IMR-90 (cell line): ENCODE measurements at regions not wholly inside any gene's neighbourhood (a gene's known extent, or its start where the extent isn't known, plus 50 kb on each side); places are given as distances from the start of the nearest gene placed in this dataset.

ENCODE experiments used
- ATAC-seq: fragments of 200-7000 bp; cut with Tn5 transposase; 2 replicates; pipeline ENCODE4 v1.9.1; 2020; ENCODE audit warnings: low read depth, mild to moderate bottlenecking, moderate library complexity
- BruUV-seq: library from RNA; stranded (reverse); fragments of 400-500 nt; replicated peaks from 2 replicates; lab custom pipeline; 2021; lab: Mats Ljungman, UMichigan
- CTCF ChIA-PET: fragments of 300-600 bp; formaldehyde crosslinking; extraction: SDS; loops from one replicate; lab custom pipeline; 2021; ENCODE audit warnings: antibody characterized with exemption; lab: Yijun Ruan, JAX
- POLR2A ChIA-PET: fragments of 300-600 bp; sonication (Branson Sonifier 250); formaldehyde crosslinking; loops from one replicate; lab custom pipeline; 2022; ENCODE audit warnings: antibody characterized with exemption; ENCODE audit not compliant: unreplicated experiment; lab: Charles Lee
- DNase-seq: peaks from one replicate; pipeline ENCODE4 v3.0.0; 2013
- H2AFZ ChIP-seq: replicated peaks from 2 replicates; pipeline ENCODE3; 2013; ENCODE audit warnings: low read length, mild to moderate bottlenecking; ENCODE audit not compliant: poor library complexity
- H2AK5ac ChIP-seq: 2 replicates; pipeline ENCODE4 v1.6.1; 2013; ENCODE audit warnings: low read depth, low read length, inconsistent platforms
- H2AK9ac ChIP-seq: replicated peaks from 2 replicates; pipeline ENCODE3; 2013; ENCODE audit warnings: mild to moderate bottlenecking, low read depth, low read length, moderate library complexity; ENCODE audit not compliant: poor library complexity
- H2BK120ac ChIP-seq: 2 replicates; pipeline ENCODE4 v1.6.1; 2013; ENCODE audit warnings: low read depth, low read length, inconsistent platforms
- H2BK15ac ChIP-seq: 3 replicates; pipeline ENCODE4 v1.6.1; 2013; ENCODE audit warnings: low read depth, low read length, inconsistent platforms
- H2BK20ac ChIP-seq: 2 replicates; pipeline ENCODE4 v1.6.1; 2013; ENCODE audit warnings: low read depth, mild to moderate bottlenecking, inconsistent platforms, low read length, moderate library complexity
- H2BK5ac ChIP-seq: 2 replicates; pipeline ENCODE4 v1.6.1; 2013; ENCODE audit warnings: mild to moderate bottlenecking, low read depth, low read length, inconsistent platforms; ENCODE audit not compliant: poor library complexity, severe bottlenecking
- H3K14ac ChIP-seq: replicated peaks from 2 replicates; pipeline ENCODE4 v1.6.1; 2013; ENCODE audit warnings: low read depth, low read length, inconsistent platforms
- H3K18ac ChIP-seq: 2 replicates; pipeline ENCODE4 v1.6.1; 2013; ENCODE audit warnings: low read depth, low read length, control low read depth
- H3K23ac ChIP-seq: 2 replicates; pipeline ENCODE4 v1.6.1; 2013; ENCODE audit warnings: low read depth, low read length, inconsistent platforms
- H3K27ac ChIP-seq: 2 replicates; pipeline ENCODE4 v1.5.1; 2013; ENCODE audit warnings: mild to moderate bottlenecking, control low read depth, low read length; ENCODE audit not compliant: insufficient read depth
- H3K27me3 ChIP-seq: 2 replicates; pipeline ENCODE4 v1.6.1; 2013; ENCODE audit warnings: low read length; ENCODE audit not compliant: control insufficient read depth, insufficient read depth
- H3K36me3 ChIP-seq: 2 replicates; pipeline ENCODE4 v1.6.1; 2013; ENCODE audit warnings: low read length, mixed read lengths; ENCODE audit not compliant: control insufficient read depth, insufficient read depth
- H3K4ac ChIP-seq: 2 replicates; pipeline ENCODE4 v1.6.1; 2013; ENCODE audit warnings: low read depth, low read length, inconsistent platforms
- H3K4me1 ChIP-seq: 2 replicates; pipeline ENCODE4 v1.6.1; 2013; ENCODE audit warnings: low read length, mixed read lengths; ENCODE audit not compliant: control insufficient read depth, insufficient read depth
- H3K4me2 ChIP-seq: 2 replicates; pipeline ENCODE4 v1.6.1; 2013; ENCODE audit warnings: low read depth, mild to moderate bottlenecking, control low read depth, low read length, moderate library complexity
- H3K4me3 ChIP-seq: 2 replicates; pipeline ENCODE4 v1.5.1; 2013; ENCODE audit warnings: low read depth, mild to moderate bottlenecking, control low read depth, low read length, moderate library complexity; ENCODE audit not compliant: insufficient read depth
- H3K56ac ChIP-seq: 2 replicates; pipeline ENCODE4 v1.6.1; 2013; ENCODE audit warnings: low read length, inconsistent platforms; ENCODE audit not compliant: insufficient read depth; ENCODE audit errors: extremely low read depth
- H3K79me1 ChIP-seq, 2 experiments: 2 replicates each; pipeline ENCODE4 v1.6.1; 2013; ENCODE audit warnings: low read length in 2 of 2, inconsistent platforms in 1 of 2, low read depth in 1 of 2
- H3K9ac ChIP-seq: 2 replicates; pipeline ENCODE4 v1.6.1; 2013; ENCODE audit warnings: low read depth, low read length, control low read depth
- H3K9me1 ChIP-seq: 2 replicates; pipeline ENCODE4 v1.6.1; 2013; ENCODE audit warnings: low read length, inconsistent platforms; ENCODE audit not compliant: insufficient read depth
- H3K9me3 ChIP-seq: 2 replicates; pipeline ENCODE4 v1.6.1; 2013; ENCODE audit warnings: low read length; ENCODE audit not compliant: control insufficient read depth, insufficient read depth
- H4K20me1 ChIP-seq: 2 replicates; pipeline ENCODE4 v1.6.1; 2013; ENCODE audit warnings: low read length, inconsistent platforms; ENCODE audit not compliant: insufficient read depth
- H4K5ac ChIP-seq: 2 replicates; pipeline ENCODE4 v1.6.1; 2013; ENCODE audit warnings: mild to moderate bottlenecking, low read depth, low read length, control low read depth
- H4K8ac ChIP-seq, 2 experiments: 2 replicates each; pipeline ENCODE4 v1.6.1; 2013; ENCODE audit warnings: low read depth in 2 of 2, low read length in 2 of 2, control low read depth in 1 of 2, inconsistent platforms in 1 of 2
- H4K91ac ChIP-seq: 2 replicates; pipeline ENCODE4 v1.6.1; 2013; ENCODE audit warnings: low read depth, low read length, inconsistent platforms; ENCODE audit not compliant: insufficient read depth
- CEBPB ChIP-seq: IDR thresholded peaks from 2 replicates; pipeline ENCODE4 v1.6.1; 2012; ENCODE audit warnings: low read depth, low read length, improper control_type of control experiment
- CHD1 ChIP-seq: IDR thresholded peaks from 2 replicates; pipeline ENCODE4 v1.6.1; 2012; ENCODE audit warnings: low read depth, low read length, improper control_type of control experiment
- ELK1 ChIP-seq: fragments of 150-350 bp; IDR thresholded peaks from 2 replicates; pipeline ENCODE4 v1.6.1; 2016; ENCODE audit warnings: low read depth, mild to moderate bottlenecking, low read length, moderate library complexity, borderline replicate concordance
- MAZ ChIP-seq: IDR thresholded peaks from 2 replicates; pipeline ENCODE4 v1.6.1; 2012; ENCODE audit warnings: low read depth, mild to moderate bottlenecking, low read length, improper control_type of control experiment, moderate library complexity, borderline replicate concordance
- MXI1 ChIP-seq: IDR thresholded peaks from 2 replicates; pipeline ENCODE4 v1.6.1; 2012; ENCODE audit warnings: low read depth, mild to moderate bottlenecking, low read length, moderate library complexity, borderline replicate concordance
- NFE2L2 ChIP-seq: fragments of 150-350 bp; IDR thresholded peaks from 2 replicates; pipeline ENCODE4 v1.6.1; 2016; ENCODE audit warnings: low read depth, mild to moderate bottlenecking, low read length
- RAD21 ChIP-seq: IDR thresholded peaks from 2 replicates; pipeline ENCODE4 v1.6.1; 2012; ENCODE audit warnings: low read length, improper control_type of control experiment
- RCOR1 ChIP-seq: IDR thresholded peaks from 2 replicates; pipeline ENCODE4 v1.6.1; 2012; ENCODE audit warnings: mild to moderate bottlenecking, low read length, improper control_type of control experiment; ENCODE audit not compliant: insufficient replicate concordance
- USF2 ChIP-seq: fragments of 150-350 bp; IDR thresholded peaks from 2 replicates; pipeline ENCODE4 v1.6.1; 2017; ENCODE audit warnings: mild to moderate bottlenecking, antibody characterized with exemption, low read length, low read depth
- WGBS, 2 experiments: methylation state at CpG; one replicate each; pipeline versions ENCODE4 v1.1.5 to v1.1.7; 2013; ENCODE audit warnings: missing lambda C conversion rate in 2 of 2; ENCODE audit not compliant: insufficient read length in 1 of 2; ENCODE audit errors: extremely low coverage in 2 of 2; 5-methylcytosine and 5-hydroxymethylcytosine counted together
- dilution Hi-C: fragments of 300-500 bp; cut with HindIII; formaldehyde crosslinking; loops from one replicate; pipeline ENCODE4 v1.14.3; 2018; ENCODE audit warnings: low sequenced_read_pairs; ENCODE audit not compliant: unreplicated experiment
- in situ Hi-C: fragments of 300-500 bp; cut with MboI; formaldehyde crosslinking; loops from 3 replicates; pipeline ENCODE4 v1.14.3; 2019; ENCODE audit warnings: low sequenced_read_pairs, inconsistent platforms, mixed read lengths
- intact Hi-C: fragments of 100-400 bp; cut with micrococcal nuclease; formaldehyde crosslinking; loops from 2 replicates; pipeline ENCODE4 v1.10.0; 2022

- TF ChIP-seq USF2 (no peak), NFE2L2 (no peak), RAD21 (no peak), MXI1 (no peak), CHD1 (no peak), RCOR1 (no peak), CEBPB (no peak), ELK1 (no peak), MAZ (no peak)
- ChIA-PET POLR2A (no interaction called here), CTCF (no interaction called here)
- H4K91ac ChIP-seq = peak overlapping the region; percentile 44
- H3K4ac ChIP-seq = peak overlapping the region; percentile 81
- no peaks in the 10 kb centered on the region for H3K36me3 ChIP-seq
- 0 out of 2 replicates have a peak overlapping the region, but pooled peaks have one; percentile 22 for H3K18ac ChIP-seq
- no peak overlapping the region for H3K9ac ChIP-seq
- H3K27ac ChIP-seq = no peak overlapping the region
- peaks cover 19% of the 10 kb centered on the region for H3K9me1 ChIP-seq
- H2AFZ ChIP-seq = peak overlapping the region; percentile 88
- H3K4me1 ChIP-seq = peaks cover 9% of the 10 kb centered on the region
- no peak overlapping the region for H3K4me3 ChIP-seq
- H3K27me3 ChIP-seq = no peaks in the 10 kb centered on the region
- H2AK5ac ChIP-seq = peak overlapping the region; percentile 90
- BruUV-seq = no TSS peak
- H2BK120ac ChIP-seq = peak overlapping the region; percentile 79; the same call in 1 of the 2 replicates
- peak overlapping the region; percentile 51 for H2BK20ac ChIP-seq
- 0 out of 2 replicates have a peak overlapping the region, but pooled peaks have one; percentile 11 for H4K5ac ChIP-seq
- H2BK5ac ChIP-seq = peak overlapping the region; percentile 63
- peak overlapping the region; percentile 91 for H2AK9ac ChIP-seq
- ATAC-seq (no peak), DNase-seq (no peak)
- no peak overlapping the region for H3K56ac ChIP-seq
- H3K79me1 ChIP-seq = no peaks in the 10 kb centered on the region
- intact Hi-C loops (no loop called here), in situ Hi-C loops (no loop called here), dilution Hi-C loops (no loop called here)
- peak overlapping the region; percentile 5 to 70; a peak in 2 of 4 replicates for H4K8ac ChIP-seq
- no peaks in the 10 kb centered on the region; the same call in 1 of the 2 replicates for H4K20me1 ChIP-seq
- WGBS, 2 experiments = 72% methylated on average over 7 of the region's 11 CpGs; no CpG with 5 or more reads in 1 of the 2 experiments
- H3K14ac ChIP-seq = peak overlapping the region; percentile 10
- H3K9me3 ChIP-seq = no peaks in the 10 kb centered on the region
- no peak overlapping the region for H3K4me2 ChIP-seq
- peak overlapping the region; percentile 72; the same call in 1 of the 3 replicates for H2BK15ac ChIP-seq
- H3K23ac ChIP-seq = no peak overlapping the region
These were observed 84.4 kb downstream of the SDC1 start for GRCh38 chr2:20140321-20141055.
